Stimulated activated CD4-positive, alpha-beta T cell treated with anti-CD3 and anti-CD28 coated beads, Interleukin-15, amount 100 ng/mL, for 48 hours (primary cell): ENCODE measurements at regions not wholly inside any gene's neighbourhood (a gene's known extent, or its start where the extent isn't known, plus 50 kb on each side); places are given as distances from the start of the nearest gene placed in this dataset.
"Not testable (repeated sequence)": the region's sequence is repeated elsewhere in the genome, so short reads cannot be mapped to it uniquely, and the experiment has no call there.

Experiments used
- DNase-seq, 2 donors: peaks; one replicate each; pipeline ENCODE4 v3.0.0-alpha.2; 2020; ENCODE audit warnings: low read depth in 2 of 2

DNA sequence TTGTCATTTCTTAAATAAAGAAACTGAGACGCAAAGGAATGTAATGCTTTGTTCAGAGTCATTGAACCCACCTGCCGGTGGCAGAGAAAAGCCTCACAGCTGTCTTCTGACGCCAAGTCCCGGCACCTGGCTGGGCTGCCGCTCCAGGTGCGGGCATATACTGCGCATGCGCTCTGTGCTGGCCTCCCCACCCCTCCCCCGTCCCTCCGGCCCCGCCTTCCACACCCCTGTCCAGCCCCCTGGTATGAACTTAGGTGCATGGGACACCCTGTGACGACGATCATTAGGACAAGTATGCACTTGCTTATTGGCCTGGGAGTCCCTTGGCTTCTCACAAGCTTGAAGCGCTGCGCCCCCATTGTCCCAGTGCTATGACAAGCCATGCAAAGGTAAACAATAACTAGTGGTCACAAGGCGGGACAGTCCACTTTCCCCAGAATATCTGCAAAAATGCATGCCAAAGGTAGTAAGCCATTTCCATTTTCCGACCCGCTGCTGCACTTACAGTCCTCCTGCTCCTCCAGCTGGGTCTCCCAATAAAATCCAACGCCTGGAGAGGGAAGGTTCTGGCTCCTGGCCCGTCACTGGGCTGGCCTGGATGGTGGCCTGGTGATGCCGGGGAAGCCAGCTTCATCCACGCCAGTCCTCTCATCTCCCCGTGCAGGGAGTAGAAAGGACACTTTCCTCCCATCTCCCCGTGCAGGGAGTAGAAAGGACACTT, 100.4 kb downstream of the PSMG1 start:
- DNase-seq, result no peak

DNA sequence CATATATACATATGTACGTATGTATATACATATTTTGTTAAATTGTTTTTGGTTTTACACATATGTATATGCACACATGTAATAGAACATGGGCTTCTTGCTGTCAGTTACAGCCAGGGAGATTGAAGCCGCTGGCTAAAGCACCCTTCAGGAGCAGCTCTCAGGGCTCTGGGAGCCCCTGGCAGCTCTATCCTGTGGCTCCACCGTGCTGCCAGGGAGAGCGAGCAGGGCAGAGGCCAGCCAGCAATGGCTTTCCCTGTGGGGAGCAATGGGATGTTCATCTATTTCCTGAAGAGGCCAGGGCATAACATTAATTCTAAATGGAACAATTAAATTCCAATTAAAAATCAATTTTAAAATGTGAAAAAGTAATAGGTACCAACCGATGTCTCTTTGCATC, 102.9 kb downstream of the PSMG1 start:
- no peak for DNase-seq

DNA sequence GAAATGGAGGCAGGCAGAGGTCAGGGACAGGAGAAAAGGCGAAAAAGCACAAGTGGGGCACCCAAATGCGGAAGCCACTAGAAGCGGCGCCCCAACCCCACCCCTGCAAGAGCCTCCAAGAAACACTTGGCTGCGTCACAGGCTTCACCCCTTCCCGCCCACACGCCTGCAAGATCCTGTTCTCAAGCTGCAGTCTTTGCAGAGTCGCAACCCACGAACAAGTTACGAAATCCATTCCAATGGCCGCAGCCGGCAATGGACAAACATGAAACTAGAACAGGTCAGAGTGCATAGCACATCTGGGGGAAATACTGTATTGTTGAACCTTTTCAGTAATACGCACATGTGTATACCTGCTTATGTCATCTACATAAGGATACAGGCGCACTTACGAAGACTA, 103.6 kb downstream of the PSMG1 start:
- DNase-seq, result no peak

DNA sequence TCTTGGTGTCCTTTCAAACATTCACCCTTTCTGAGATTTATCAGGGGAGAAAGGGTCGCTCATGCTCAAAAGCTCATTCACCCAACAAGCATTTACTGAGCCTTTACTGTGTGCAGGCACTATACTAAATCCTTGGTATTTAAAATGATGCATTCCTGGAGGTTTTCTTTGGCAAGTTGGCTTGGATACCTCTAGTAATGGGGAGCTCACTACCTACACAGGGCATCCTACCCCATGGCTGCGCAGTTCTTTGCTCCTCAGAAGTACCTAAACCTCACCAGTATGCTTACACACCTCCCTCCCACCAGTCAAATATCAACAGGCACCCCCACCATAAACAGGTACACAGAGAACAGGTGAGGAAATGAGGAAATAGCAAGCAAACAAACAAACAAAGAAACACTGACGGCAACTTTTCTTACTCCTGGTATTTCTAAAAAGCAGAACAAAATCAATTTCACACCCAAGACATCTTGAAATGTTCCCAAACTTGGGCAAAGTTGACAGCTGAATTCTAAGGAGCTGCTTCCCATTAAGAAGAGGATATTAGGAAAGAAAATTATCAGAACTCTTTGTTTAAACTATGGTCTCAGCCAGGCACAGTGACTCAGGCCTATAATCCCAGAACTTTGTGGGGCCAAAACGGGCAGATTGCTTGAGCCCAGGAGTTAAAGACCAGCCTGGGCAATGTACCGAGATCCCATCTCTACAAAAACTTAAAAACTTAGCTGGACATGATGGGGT, 104.8 kb downstream of the PSMG1 start:
- no peak for DNase-seq

DNA sequence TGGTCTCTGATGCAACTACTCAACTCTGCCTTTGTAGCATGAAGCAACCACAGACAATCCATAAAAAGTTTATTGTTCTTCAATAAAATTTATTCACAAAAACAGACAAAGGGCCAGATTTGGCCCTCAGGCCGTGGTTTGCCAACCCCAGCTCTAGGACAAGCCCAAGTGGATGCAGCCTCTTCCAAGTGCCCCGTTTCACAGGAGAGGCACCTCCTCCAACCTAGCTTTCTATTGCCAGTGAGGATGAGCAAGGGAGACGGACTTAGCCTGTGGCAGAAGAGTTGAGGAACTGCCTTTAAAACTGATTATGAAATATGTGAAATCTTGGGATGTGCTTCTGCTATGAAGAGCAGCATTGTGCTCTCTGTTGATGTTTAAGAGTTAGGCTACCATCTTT, 105.4 kb downstream of the PSMG1 start:
- no peak for DNase-seq

DNA sequence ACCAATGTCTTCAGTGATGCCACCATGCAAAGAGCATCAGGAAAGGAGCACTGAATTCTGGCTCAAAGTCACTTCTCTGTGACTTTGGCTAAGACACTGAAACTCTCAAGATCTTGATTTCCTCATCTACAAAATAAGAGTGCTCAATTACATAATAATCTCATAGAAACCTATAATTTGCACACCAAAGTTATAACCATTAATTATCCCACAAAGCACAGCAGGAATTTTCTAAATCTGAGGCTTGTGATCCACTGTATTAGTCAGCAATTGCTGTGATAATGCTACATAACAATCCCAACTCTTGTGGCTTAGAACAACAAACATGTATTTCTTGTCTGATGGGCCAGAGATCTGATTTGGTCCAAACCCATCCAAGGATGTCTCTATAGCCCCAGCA, 108.7 kb downstream of the PSMG1 start:
- no peak for DNase-seq

DNA sequence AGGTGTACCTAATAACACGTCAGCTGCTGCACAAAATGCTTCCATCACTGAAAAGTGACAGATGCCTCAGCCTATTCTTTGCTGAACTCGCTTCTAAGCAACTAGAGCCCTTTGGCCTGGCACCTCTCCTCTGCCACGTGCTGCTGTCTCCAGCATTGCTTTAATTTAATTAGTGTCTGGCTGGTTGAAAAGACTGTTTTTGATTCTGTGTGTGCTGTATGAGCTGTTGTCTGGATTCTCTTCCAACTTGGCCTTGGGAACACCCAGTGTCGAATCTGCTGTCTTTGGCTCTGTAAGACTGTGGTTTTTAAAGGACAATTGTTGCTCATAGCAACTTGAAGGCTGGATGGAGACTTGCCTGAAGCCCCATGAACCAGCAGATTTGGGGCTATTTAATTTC, 109.5 kb downstream of the PSMG1 start:
- DNase-seq, result no peak

DNA sequence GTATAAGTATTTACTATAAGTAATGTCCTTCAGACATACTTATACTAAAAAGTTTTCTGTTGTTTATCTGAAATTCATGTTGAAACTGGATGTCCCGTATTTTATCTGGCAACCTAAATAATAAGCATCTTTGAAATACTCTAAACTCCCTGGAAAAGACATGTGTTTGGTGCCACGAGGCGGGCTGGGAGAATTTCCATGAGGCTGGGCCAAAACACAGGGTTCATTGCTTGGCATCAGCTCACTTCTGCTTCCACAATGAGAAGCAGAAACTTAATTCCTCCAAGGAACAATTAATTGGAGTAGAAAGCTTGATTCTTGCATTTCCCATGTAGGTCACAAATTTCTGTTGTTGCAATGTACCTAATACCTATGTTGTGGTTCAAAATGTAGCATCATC, 110.2 kb downstream of the PSMG1 start:
- DNase-seq, result no peak

DNA sequence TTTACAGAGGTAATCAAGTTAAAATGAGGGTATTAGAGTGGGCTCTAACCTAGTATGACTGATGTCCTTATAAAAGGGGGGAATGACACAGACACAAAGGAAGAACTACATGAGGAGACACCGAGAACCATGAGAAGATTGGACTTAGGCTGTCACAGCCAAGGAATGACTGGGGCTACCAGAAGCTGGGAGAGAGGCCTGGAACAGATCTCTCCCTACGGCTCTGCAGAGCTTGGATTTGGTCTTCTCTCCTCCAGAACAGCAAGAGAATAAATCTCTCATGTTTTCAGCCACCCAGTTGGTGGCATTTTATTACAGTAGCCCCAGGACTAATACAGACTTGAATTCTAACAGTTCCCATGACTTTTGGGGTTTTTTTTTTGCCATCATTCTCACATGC, 110.8 kb downstream of the PSMG1 start:
- DNase-seq, result no peak

DNA sequence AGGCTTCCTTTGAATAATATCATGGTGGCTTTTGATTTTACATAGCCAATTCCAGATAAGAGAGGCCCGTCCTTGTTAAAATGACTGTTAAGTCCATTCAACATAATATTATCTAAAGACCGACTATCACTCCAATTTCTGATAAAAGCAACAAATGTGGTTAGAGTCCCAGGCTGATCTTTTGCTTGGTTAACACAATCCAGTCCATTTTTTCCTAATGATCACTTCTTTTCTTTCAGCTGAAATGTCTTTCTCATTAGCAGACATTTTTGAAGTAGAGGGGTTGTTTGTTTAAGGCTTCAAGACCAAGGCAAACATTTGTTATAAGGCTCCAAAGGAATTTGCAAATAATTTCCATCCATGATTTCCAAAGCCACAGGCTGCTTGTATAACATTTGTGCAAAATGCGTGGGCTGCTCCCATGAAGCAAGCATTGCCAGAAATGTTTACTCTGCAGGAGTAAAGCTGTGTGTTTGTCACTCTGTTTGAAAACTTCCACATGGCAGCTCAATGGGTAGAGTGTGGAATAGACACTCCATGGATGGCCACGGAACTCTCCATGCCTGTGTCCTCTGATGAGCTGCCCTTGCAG, 111.5 kb downstream of the PSMG1 start:
- no peak for DNase-seq

DNA sequence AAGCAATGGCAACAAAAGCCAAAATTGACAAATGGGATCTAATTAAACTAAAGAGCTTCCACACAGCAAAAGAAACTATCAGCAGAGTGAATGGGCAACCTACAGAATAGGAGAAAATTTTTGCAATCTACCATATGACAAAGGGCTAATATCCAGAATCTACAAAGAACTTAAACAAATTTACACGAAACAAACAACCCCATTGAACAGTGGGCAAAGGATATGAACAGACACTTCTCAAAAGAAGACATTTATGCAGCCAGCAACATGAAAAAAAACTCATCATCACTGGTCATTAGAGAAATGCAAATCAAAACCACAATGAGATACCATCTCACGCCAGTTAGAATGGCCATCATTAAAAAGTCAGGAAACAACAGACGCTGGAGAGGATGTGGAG, 113.4 kb downstream of the PSMG1 start:
- not testable (repeated sequence) for DNase-seq

DNA sequence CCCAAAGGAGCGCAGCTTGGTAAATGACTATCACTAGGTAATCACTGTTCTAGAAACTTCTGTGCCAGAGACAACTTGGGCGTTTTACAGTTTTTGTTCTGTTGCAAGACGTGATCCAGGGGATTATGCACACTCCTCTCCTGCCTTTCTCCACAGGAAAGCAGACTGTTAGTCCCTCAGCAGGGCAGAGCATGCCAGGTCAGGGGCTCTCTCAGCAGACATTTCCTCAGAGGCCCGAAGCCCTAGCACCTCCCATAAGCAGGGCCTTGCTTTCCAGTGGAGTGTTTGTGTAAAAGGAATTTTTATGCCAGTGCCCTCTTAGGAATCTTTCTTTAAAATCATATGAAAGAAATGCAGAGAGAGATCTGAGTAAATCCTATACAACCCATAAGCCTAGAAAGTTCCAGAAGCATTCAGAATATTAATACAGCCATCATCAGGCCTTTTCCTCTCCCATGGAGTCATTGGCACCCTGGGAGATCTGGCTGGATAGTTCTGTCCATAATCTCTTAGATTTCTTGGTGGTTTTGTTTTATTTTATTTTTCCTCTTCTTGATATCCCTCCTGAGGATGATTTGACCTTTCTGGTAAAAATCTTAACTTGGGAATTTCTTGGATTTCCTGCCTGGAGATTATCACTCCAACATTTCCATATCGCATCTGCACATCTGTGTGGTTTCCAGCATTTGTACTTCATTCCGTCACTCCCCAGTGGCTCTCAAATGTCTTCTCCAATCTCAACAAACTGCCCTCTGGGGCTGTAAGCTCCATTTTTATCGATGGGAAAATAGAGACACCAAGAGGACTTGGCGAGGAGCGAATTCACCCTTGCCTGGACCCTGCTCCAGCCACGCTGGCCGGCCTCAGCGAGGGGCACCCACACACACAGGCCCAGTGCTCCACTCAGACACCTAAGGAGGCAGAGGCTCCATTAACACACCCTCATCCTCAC, 116.1 kb downstream of the PSMG1 start:
- no peak for DNase-seq

DNA sequence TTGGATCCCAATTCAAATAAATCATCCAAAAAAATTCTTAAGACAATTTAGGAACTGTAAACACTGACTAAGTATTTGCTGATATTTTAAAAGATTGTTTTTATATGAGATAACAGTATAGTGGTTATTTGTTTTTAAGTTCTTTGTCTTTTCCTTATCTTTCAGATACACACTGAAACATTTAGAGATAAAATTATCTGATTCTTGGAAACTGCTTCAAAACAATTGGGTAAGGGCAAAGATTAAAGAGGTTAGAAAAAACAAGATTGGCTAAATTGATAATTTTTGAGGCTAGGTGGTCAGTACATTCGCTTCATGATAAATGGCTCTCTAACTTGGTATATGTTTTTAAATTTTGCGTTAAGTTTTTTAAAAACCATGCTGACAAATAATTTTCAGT, 117.3 kb downstream of the PSMG1 start:
- DNase-seq, result no peak

DNA sequence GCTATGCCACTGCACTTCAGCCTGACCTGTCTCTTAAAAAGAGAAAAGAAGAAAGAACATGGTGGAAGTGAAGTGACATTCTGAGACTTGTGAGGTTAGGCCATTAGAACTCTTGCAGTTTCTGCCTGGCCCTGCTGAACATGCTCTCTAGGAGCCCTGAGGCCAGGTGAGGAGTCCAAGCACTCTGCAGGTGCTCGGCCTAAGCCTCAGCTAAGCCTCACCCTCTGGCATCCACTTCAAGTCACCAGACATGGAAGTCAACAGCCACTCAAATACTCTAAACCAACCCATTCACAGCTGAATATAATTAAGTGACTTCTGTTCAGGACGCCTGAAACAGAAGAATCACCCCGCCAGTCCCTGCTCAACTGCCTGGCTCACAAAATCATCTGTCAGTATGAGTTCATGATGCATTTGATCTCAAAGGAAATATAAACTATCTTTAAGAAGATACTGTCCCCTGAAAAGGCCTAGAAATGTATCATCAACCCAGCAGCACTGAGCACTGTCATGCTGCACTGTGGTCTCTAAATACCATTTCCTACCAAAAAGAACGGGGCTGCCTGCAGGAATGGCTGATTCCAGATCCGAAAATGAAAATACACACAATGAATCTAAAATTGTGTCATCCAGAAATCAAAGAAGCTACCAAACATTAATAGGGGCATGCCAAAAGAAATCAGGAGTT, 118.8 kb downstream of the PSMG1 start:
- DNase-seq, result no peak

DNA sequence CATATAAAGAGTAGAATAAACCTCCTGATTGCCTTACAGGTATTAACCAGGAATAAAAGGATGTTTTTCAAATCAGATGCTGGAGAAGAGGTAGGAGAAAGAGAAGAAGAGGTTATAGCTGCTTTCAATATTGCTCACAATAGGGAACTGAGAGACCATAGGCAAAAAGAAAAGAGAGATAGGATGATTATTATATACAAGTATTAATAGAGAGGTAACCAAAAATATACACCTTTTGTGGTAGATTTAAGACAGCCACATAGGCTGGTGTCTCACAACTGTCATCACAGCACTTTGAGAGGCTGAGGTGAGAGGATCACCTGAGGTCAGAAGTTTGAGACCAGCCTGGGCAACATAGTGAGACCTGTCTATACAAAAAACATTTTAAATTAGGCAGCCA, 119.7 kb downstream of the PSMG1 start:
- DNase-seq, result no peak

DNA sequence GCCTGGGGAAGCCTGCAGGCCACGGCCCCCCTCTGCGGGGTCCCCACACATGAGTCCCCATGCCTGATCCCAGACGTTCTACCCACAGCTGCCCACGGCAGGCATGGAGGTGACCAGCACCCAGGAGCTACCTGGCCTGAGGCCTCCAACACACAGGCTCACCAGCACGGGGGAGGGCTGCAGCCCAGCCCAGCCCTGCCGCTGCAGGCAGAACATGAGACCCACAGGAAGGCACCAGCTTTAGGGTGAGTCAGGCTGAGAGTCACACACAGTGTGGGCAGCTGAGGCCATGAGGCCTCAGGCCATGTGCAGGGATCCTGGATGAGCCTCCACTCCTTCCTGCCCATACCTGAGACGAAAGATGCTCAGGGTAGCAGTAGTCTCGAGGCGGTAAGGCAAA, 121.1 kb downstream of the PSMG1 start:
- DNase-seq, result no peak

DNA sequence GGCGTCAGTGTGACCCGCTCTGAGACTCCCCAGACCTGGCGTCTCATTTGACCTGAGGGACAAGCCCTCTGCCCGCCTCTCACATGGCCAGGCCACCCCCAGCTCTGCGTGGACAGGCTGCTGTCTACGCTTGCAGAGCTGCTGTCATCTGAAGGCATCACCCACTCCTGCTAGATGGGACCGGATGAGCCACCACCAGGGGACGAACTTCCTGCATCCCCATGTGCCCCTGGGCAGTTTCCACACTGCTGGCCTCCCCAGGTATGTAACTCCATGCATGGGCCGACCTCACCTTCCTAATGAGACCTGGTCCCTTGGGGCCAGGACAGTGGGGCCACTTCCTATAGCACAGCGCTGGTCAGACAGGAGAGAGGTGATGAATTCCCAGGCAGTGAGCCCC, 121.5 kb downstream of the PSMG1 start:
- DNase-seq, result no peak

DNA sequence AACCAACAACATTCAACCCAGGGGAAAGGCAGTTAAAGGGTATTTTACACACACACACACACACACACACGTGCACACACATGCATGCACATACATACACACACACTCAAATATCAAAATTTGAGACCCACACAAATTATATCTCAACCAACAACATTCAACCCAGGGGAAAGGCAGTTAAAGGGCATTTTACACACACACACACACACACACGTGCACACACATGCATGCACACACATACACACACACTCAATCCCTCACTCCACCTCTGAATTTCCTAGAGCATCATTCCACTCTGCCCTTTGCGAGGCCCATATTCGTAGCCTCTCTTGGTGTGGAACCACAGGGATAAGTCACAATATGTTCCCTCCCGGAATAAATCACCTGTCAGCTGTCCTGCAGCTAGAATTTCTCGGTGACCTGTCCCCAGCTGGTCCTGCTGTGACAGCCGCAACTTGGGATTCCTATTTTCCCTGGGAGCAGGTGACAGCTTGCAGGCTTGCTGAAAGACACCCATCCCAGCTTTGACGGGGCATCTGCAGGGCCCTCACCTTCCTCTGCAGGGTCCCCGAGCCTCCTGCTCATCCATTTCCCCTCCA, 122.7 kb downstream of the PSMG1 start:
- DNase-seq, result no peak

DNA sequence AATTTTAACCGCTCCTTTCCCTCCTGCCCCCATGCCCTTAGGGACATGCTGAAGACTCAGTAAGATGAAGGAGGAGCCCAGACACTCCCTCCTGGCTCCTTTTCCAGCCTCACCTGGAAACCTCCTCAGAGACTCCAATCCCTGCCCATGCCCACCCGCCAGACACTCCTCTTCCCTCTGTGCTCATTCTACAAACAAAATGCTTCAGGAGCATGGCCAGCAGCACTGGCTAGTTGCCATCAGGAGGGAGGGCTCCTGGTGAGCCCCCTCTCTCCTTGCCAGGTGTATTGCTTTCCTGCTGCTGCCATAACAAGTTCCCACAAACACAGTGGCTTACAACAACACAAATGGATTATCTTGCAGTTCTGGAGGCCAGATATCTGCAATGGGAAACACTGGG, 126.1 kb downstream of the PSMG1 start:
- DNase-seq, result no peak

DNA sequence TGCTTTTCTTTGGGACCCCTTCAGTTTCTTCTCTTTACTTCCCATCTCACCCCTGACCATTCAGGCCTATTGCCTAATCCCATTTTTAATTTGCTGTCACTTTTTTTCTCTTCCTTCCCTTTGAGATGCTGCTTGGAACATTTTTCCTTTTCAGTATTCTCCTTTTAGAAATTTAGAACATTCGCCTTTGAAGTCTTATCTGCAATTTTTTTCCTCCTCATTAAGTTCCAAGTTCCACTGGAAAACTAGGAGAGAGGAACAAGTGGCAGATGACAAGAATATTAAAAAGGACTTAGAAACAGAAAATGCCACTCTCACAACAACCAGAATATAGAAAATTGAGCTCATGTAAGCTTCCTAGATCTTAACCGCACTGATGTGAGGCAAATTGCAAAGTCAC, 126.6 kb downstream of the PSMG1 start:
- no peak for DNase-seq

DNA sequence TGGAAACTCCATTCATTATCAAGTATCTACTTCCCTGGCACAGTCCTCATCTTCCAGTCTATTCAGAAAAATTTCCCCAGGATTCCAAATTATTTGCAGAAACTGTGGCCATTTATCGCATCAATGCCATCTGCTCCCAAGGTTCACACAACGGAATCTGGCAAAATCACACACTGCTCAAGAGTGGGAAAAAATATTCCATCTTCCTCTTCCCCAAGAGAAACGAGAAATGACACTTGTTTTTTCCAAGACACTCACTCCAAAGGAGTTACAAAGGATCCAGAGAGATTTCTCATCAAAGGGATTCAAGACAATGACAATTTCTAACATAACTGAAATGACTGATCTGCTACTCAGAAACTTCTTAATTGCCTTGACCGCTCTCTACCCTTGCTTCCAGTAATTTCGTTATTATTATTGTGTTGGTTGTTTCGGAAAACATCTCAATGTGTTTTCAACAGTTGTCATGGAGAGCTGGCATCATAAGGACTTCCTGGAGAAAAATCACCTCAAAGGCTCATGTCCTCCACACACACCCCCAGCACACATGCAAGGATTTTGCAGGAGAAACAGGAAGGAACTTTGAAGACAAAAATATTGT, 128.0 kb downstream of the PSMG1 start:
- no peak for DNase-seq
